ENCODE measurements at regions not wholly inside any gene's neighbourhood (a gene's known extent, or its start where the extent isn't known, plus 50 kb on each side); places are given as distances from the start of the nearest gene placed in this dataset.

DNA sequence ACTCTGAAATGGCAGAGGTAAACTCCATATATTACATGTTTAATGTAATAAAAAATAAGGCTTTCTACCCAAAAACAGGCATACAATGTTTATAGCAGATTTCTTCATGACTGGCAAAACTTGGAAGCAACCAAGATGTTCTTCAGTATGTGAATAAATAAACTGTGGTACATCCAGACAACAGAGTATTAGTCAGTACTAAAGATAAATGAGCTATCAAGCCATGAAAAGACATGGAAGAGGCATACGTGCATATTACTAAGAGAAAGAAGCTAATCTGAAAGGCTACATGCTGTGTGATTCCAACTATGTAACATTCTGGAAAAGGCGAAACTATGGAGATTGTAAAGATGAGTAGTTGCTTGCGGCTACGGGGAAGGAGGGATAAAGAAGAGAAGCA is 97.4 kb downstream of the OSR1 start:
- DNase-seq (ENCODE audit: low spot score) = no peak
- intact Hi-C loops (cut with micrococcal nuclease; ENCODE audit: unreplicated experiment) (no loop called here), in situ Hi-C loops (cut with HindIII; ENCODE audit: extremely low pct_ligation_motif_present, low pct_unique_long_range_greater_than_20kb) (no loop called here)
- ChIA-PET POLR2A (no interaction called here), CTCF (ENCODE audit: low intra/inter-chr PET ratio, low total read pairs) (no interaction called here)
- no TSS peak for BruUV-seq (replicated peaks)
- Histone ChIP-seq H3K27me3 (ENCODE audit: control insufficient read depth in 1 of 2, insufficient read depth in 2 of 2, low read length in 2 of 2) (no peaks in the 10 kb centered on the region), H4K20me1 (ENCODE audit: insufficient read depth, low read length) (no peaks in the 10 kb centered on the region), H3K4me3 (replicated peaks in 1 of 3; ENCODE audit: insufficient read depth in 1 of 3, low read depth in 2 of 3, low read length in 3 of 3) (no peak overlapping the region), H3K36me3 (replicated peaks in 1 of 2; ENCODE audit: control insufficient read depth in 1 of 2, insufficient read depth in 2 of 2, low read length in 2 of 2) (no peaks in the 10 kb centered on the region), H3K9me3 (ENCODE audit: low read length) (no peaks in the 10 kb centered on the region), H3K79me2 (ENCODE audit: insufficient read depth, low read length) (no peaks in the 10 kb centered on the region), H3K4me1 (ENCODE audit: insufficient read depth, low read length) (no peaks in the 10 kb centered on the region), H2AFZ (ENCODE audit: low read length) (no peak overlapping the region), H3K9ac (ENCODE audit: insufficient read depth, low read depth, low read length) (no peak overlapping the region), H3K4me2 (ENCODE audit: low read depth, low read length) (no peak overlapping the region), H3K27ac (ENCODE audit: extremely low read length, insufficient read depth, low read length) (no peak overlapping the region)
- WGBS (ENCODE audit: low lambda C conversion rate) = 67% methylated on average over 4 of the region's 4 CpGs
- no peak for ATAC-seq
- FAIRE-seq = no peak
- TF ChIP-seq FOXA3 (CRISPR knock-in tag; IDR thresholded peaks at IDR 0.05) (no peak), FOXO4 (CRISPR knock-in tag; conservative IDR thresholded peaks at IDR 0.05) (no peak), ZNF414 (CRISPR knock-in tag; IDR thresholded peaks at IDR 0.05) (no peak), ZNF484 (CRISPR knock-in tag; IDR thresholded peaks at IDR 0.05; ENCODE audit: borderline replicate concordance, low read depth) (no peak), NONO (IDR thresholded peaks at IDR 0.05) (no peak), NONO (CRISPR knock-in tag; conservative IDR thresholded peaks at IDR 0.05) (no peak), GZF1 (CRISPR knock-in tag; IDR thresholded peaks at IDR 0.05) (no peak), SMAD9 (CRISPR knock-in tag; IDR thresholded peaks at IDR 0.05) (no peak), ZNF776 (CRISPR knock-in tag; IDR thresholded peaks at IDR 0.05) (no peak), ZMAT3 (CRISPR knock-in tag; conservative IDR thresholded peaks at IDR 0.05) (no peak), RELA (CRISPR knock-in tag; IDR thresholded peaks at IDR 0.05) (no peak)
